H9 (cell line): ENCODE measurements at regions not wholly inside any gene's neighbourhood (a gene's known extent, or its start where the extent isn't known, plus 50 kb on each side); places are given as distances from the start of the nearest gene placed in this dataset.

Experiments used
- DNase-seq: peaks from one replicate; pipeline ENCODE4 v3.0.0-alpha.2; 2017
- H2AFZ ChIP-seq: one replicate; pipeline ENCODE4 v1.6.1; 2013; ENCODE audit warnings: mild to moderate bottlenecking, low read length, control low read depth, moderate library complexity
- H2AK5ac ChIP-seq: 2 replicates; pipeline ENCODE4 v1.6.1; 2013; ENCODE audit warnings: low read length, control low read depth, mixed read lengths; ENCODE audit not compliant: insufficient read length
- H2BK120ac ChIP-seq: one replicate; pipeline ENCODE4 v1.6.1; 2013; ENCODE audit warnings: low read depth, mild to moderate bottlenecking, low read length, control low read depth, inconsistent platforms; ENCODE audit not compliant: poor library complexity, severe bottlenecking
- H2BK12ac ChIP-seq: 2 replicates; pipeline ENCODE4 v1.6.1; 2013; ENCODE audit warnings: low read length, control low read depth, mixed read lengths, low read depth; ENCODE audit not compliant: insufficient read length
- H2BK15ac ChIP-seq: 2 replicates; pipeline ENCODE4 v1.6.1; 2013; ENCODE audit warnings: low read depth, low read length, control low read depth
- H2BK20ac ChIP-seq: one replicate; pipeline ENCODE4 v1.6.1; 2013; ENCODE audit warnings: low read depth, mild to moderate bottlenecking, low read length, control low read depth, inconsistent platforms; ENCODE audit not compliant: poor library complexity, severe bottlenecking
- H2BK5ac ChIP-seq: 2 replicates; pipeline ENCODE4 v1.6.1; 2013; ENCODE audit warnings: low read length, control low read depth, mixed read lengths; ENCODE audit not compliant: insufficient read length
- H3K14ac ChIP-seq: 2 replicates; pipeline ENCODE4 v1.6.1; 2013; ENCODE audit warnings: low read length, control low read depth; ENCODE audit not compliant: insufficient read depth
- H3K18ac ChIP-seq: 2 replicates; pipeline ENCODE4 v1.6.1; 2013; ENCODE audit warnings: low read depth, mild to moderate bottlenecking, mixed read lengths, low read length, control low read depth; ENCODE audit not compliant: insufficient read length
- H3K23ac ChIP-seq: 2 replicates; pipeline ENCODE4 v1.6.1; 2013; ENCODE audit warnings: low read length, control low read depth, mixed read lengths, low read depth; ENCODE audit not compliant: insufficient read length
- H3K23me2 ChIP-seq: 2 replicates; pipeline ENCODE4 v1.6.1; 2013; ENCODE audit warnings: low read depth, mild to moderate bottlenecking, mixed read lengths, low read length, control low read depth; ENCODE audit not compliant: insufficient read length, poor library complexity, severe bottlenecking
- H3K27ac ChIP-seq: 2 replicates; pipeline ENCODE4 v1.5.1; 2013; ENCODE audit warnings: low read length, control low read depth, mixed read lengths, low read depth; ENCODE audit not compliant: insufficient read length
- H3K27me3 ChIP-seq: 2 replicates; pipeline ENCODE4 v1.6.1; 2013; ENCODE audit warnings: low read length, control low read depth, inconsistent platforms; ENCODE audit not compliant: insufficient read depth
- H3K4ac ChIP-seq: 2 replicates; pipeline ENCODE4 v1.6.1; 2013; ENCODE audit warnings: low read depth, mild to moderate bottlenecking, control low read depth, inconsistent platforms, low read length, moderate library complexity
- H3K4me1 ChIP-seq: 2 replicates; pipeline ENCODE4 v1.6.1; 2013; ENCODE audit warnings: low read length, control low read depth, inconsistent platforms; ENCODE audit not compliant: insufficient read depth
- H3K4me2 ChIP-seq: 2 replicates; pipeline ENCODE4 v1.6.1; 2013; ENCODE audit warnings: low read length, control low read depth, mixed read lengths; ENCODE audit not compliant: insufficient read length, insufficient read depth
- H3K56ac ChIP-seq: 2 replicates; pipeline ENCODE4 v1.6.1; 2013; ENCODE audit warnings: low read depth, mild to moderate bottlenecking, mixed read lengths, low read length, control low read depth; ENCODE audit not compliant: insufficient read length
- H3K79me1 ChIP-seq: 2 replicates; pipeline ENCODE4 v1.6.1; 2013; ENCODE audit warnings: low read depth, mild to moderate bottlenecking, moderate library complexity, low read length, control low read depth, inconsistent platforms; ENCODE audit not compliant: insufficient read depth, poor library complexity, severe bottlenecking
- H3K79me2 ChIP-seq: 2 replicates; pipeline ENCODE4 v1.6.1; 2013; ENCODE audit warnings: low read length, control low read depth, inconsistent platforms; ENCODE audit not compliant: insufficient read depth
- H3K9ac ChIP-seq: 2 replicates; pipeline ENCODE4 v1.6.1; 2013; ENCODE audit warnings: low read length, control low read depth, mixed read lengths; ENCODE audit not compliant: insufficient read length; ENCODE audit errors: extremely low read depth
- H3K9me3 ChIP-seq: one replicate; pipeline ENCODE4 v1.6.1; 2013; ENCODE audit warnings: low read depth, low read length, inconsistent platforms; ENCODE audit not compliant: control insufficient read depth
- H3T11ph ChIP-seq: one replicate; pipeline ENCODE4 v1.6.1; 2013; ENCODE audit warnings: mild to moderate bottlenecking, low read length, control low read depth, inconsistent platforms
- H4K20me1 ChIP-seq: one replicate; pipeline ENCODE4 v1.6.1; 2013; ENCODE audit not compliant: control insufficient read depth, insufficient read length, insufficient read depth
- H4K5ac ChIP-seq: 2 replicates; pipeline ENCODE4 v1.6.1; 2013; ENCODE audit warnings: low read depth, mild to moderate bottlenecking, mixed read lengths, low read length, control low read depth; ENCODE audit not compliant: insufficient read length
- H4K8ac ChIP-seq: replicated peaks from 2 replicates; pipeline ENCODE4 v1.6.1; 2013; ENCODE audit warnings: low read length, control low read depth, mixed read lengths, low read depth; ENCODE audit not compliant: insufficient read length
- H4K91ac ChIP-seq: 2 replicates; pipeline ENCODE4 v1.6.1; 2013; ENCODE audit warnings: low read depth, mild to moderate bottlenecking, moderate library complexity, mixed read lengths, low read length, control low read depth; ENCODE audit not compliant: insufficient read length
- H3K27ac Mint-ChIP-seq, 3 experiments: 2 replicates in 2 of 3; 3 replicates in 1 of 3; pipeline ENCODE4 v1.8.0; 2020 to 2021; ENCODE audit warnings: mixed read lengths in 3 of 3, mild to moderate bottlenecking in 1 of 3, moderate library complexity in 1 of 3
- H3K27me3 Mint-ChIP-seq: 2 replicates; pipeline ENCODE4 v1.8.0; 2021; ENCODE audit warnings: low read depth, mild to moderate bottlenecking, moderate library complexity, mixed read lengths
- H3K36me3 Mint-ChIP-seq, 3 experiments: 2 replicates in 2 of 3; 3 replicates in 1 of 3; pipeline ENCODE4 v1.8.0; 2020 to 2021; ENCODE audit warnings: low read depth in 3 of 3, mixed read lengths in 3 of 3; ENCODE audit not compliant: insufficient read depth in 1 of 3
- H3K4me1 Mint-ChIP-seq, 2 experiments: 2 replicates each; pipeline ENCODE4 v1.8.0; 2020; ENCODE audit warnings: mixed read lengths in 2 of 2
- H3K4me3 Mint-ChIP-seq, 2 experiments: 2 replicates in 1 of 2; 3 replicates in 1 of 2; pipeline ENCODE4 v1.8.0; 2020 to 2021; ENCODE audit warnings: mild to moderate bottlenecking in 2 of 2, mixed read lengths in 2 of 2, moderate library complexity in 1 of 2
- H3K9me3 Mint-ChIP-seq, 2 experiments: 2 replicates in 1 of 2; 3 replicates in 1 of 2; pipeline ENCODE4 v1.8.0; 2020; ENCODE audit warnings: mild to moderate bottlenecking in 2 of 2, mixed read lengths in 2 of 2, moderate library complexity in 1 of 2
- TF ChIP-seq, protein P1 (sequence below): fragments of 200-600 bp; sonication (generic); conservative IDR thresholded peaks from 3 replicates; pipeline ENCODE4 v1.8.0; 2021; ENCODE audit warnings: antibody characterized with exemption, mild to moderate bottlenecking

DNA sequence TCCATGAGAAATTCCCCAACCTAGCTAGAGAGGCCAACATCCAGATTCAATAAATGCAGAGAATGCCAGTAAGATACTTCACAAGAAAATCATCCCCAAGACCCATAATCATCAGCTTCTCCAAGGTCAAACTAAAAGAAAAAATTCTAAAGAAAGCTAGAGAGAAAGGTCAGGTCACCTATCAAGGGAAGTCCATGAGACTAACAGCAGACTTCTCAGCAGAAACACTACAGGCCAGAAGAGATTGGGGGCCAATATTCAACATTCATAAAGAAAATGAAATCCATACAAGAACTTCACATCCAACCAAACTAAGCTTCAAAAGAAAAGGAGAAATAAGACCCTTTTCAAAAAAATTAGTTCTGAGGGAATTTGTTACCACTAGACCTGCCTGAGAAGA is 118.8 kb upstream of the ANXA10 start:
- H4K20me1 ChIP-seq, result no peaks in the 10 kb centered on the region
- H2AK5ac ChIP-seq, result no peak overlapping the region
- H3K4ac ChIP-seq, result no peak overlapping the region
- H4K5ac ChIP-seq, result no peak overlapping the region
- Mint-ChIP-seq H3K9me3 (peaks cover 39 to 68% of the 10 kb centered on the region in 2 experiments), H3K36me3 (peaks cover 10 to 55% (median 37%) of the 10 kb centered on the region in 3 experiments; a peak in 6 of 7 replicates), H3K27me3 (no peaks in the 10 kb centered on the region), H3K27ac (no peak overlapping the region; a peak in 1 of 7 replicates), H3K4me3 (no peak overlapping the region), H3K4me1 (no peaks in the 10 kb centered on the region)
- H2BK5ac ChIP-seq, result no peak overlapping the region
- H3K9ac ChIP-seq, result no peak overlapping the region
- H2BK20ac ChIP-seq, result no peak overlapping the region
- no peak overlapping the region for H4K91ac ChIP-seq
- no peaks in the 10 kb centered on the region for H3K27me3 ChIP-seq
- no peaks in the 10 kb centered on the region for H3K79me1 ChIP-seq
- H3K4me2 ChIP-seq, result no peak overlapping the region
- TF ChIP-seq, protein P1, sequence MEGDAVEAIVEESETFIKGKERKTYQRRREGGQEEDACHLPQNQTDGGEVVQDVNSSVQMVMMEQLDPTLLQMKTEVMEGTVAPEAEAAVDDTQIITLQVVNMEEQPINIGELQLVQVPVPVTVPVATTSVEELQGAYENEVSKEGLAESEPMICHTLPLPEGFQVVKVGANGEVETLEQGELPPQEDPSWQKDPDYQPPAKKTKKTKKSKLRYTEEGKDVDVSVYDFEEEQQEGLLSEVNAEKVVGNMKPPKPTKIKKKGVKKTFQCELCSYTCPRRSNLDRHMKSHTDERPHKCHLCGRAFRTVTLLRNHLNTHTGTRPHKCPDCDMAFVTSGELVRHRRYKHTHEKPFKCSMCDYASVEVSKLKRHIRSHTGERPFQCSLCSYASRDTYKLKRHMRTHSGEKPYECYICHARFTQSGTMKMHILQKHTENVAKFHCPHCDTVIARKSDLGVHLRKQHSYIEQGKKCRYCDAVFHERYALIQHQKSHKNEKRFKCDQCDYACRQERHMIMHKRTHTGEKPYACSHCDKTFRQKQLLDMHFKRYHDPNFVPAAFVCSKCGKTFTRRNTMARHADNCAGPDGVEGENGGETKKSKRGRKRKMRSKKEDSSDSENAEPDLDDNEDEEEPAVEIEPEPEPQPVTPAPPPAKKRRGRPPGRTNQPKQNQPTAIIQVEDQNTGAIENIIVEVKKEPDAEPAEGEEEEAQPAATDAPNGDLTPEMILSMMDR, result no peak
- H3K14ac ChIP-seq, result no peak overlapping the region
- no peak for DNase-seq
- no peak overlapping the region for H3K18ac ChIP-seq
- no peak overlapping the region for H3K27ac ChIP-seq
- no peaks in the 10 kb centered on the region for H3K4me1 ChIP-seq
- no peaks in the 10 kb centered on the region for H3K23me2 ChIP-seq
- H4K8ac ChIP-seq, result no peak overlapping the region
- H2BK15ac ChIP-seq, result no peak overlapping the region
- H2AFZ ChIP-seq, result no peak overlapping the region
- H3T11ph ChIP-seq, result no peak overlapping the region
- no peak overlapping the region for H2BK12ac ChIP-seq
- H3K23ac ChIP-seq, result no peak overlapping the region
- H3K9me3 ChIP-seq, result peaks cover 7% of the 10 kb centered on the region
- H3K79me2 ChIP-seq, result no peaks in the 10 kb centered on the region
- H2BK120ac ChIP-seq, result no peak overlapping the region
- no peak overlapping the region for H3K56ac ChIP-seq
